WERI-Rb-1 (cell line): ENCODE measurements at regions not wholly inside any gene's neighbourhood (a gene's known extent, or its start where the extent isn't known, plus 50 kb on each side); places are given as distances from the start of the nearest gene placed in this dataset.

Experiments
- DNase-seq: peaks from one replicate; pipeline ENCODE4 v3.0.0-alpha.2; 2020
- H3K27ac ChIP-seq: fragments of 250-450 bp; sonication (Bioruptor Pico); 2 replicates; pipeline ENCODE4 v1.5.1; 2020; ENCODE audit warnings: mild to moderate bottlenecking, moderate library complexity
- H3K27me3 ChIP-seq: fragments of 250-450 bp; sonication (Bioruptor Pico); 2 replicates; pipeline ENCODE4 v1.5.1; 2021; ENCODE audit warnings: mild to moderate bottlenecking, low read depth, moderate library complexity; ENCODE audit not compliant: insufficient read depth, severe bottlenecking
- H3K36me3 ChIP-seq: fragments of 250-450 bp; sonication (Bioruptor Pico); 2 replicates; pipeline ENCODE4 v1.5.1; 2020; ENCODE audit warnings: mild to moderate bottlenecking, moderate library complexity
- H3K4me3 ChIP-seq: 2 replicates; pipeline ENCODE4 v1.5.1; 2011; ENCODE audit warnings: low read depth, mild to moderate bottlenecking, control low read depth, low read length
- H3K9me3 ChIP-seq: fragments of 250-450 bp; sonication (Bioruptor Pico); 2 replicates; pipeline ENCODE4 v1.5.1; 2021; ENCODE audit warnings: mild to moderate bottlenecking, moderate library complexity; ENCODE audit not compliant: severe bottlenecking
- CTCF ChIP-seq: IDR thresholded peaks from 2 replicates; pipeline ENCODE4 v1.5.1; 2011; ENCODE audit warnings: low read depth, mild to moderate bottlenecking, control low read depth, inconsistent platforms, low read length

DNA sequence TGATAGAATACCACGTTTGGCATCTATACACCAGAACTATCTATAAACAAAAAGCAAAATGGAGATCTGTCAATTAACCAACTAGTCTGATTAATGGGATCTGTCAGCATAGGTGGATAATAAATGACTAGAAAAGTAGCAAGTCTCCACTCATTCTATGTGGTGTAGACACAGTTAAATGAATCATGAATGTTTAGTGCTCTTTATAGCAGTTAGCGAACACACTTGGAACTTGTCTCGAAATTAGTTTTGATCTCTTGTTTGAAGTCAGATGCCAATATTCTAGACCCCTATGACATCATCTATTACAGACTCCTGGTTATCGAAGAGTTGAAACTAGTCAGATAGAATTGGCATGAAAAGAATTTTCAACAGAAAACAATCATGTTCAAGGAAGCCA lies 259.7 kb downstream of the AHR start:
- no peaks in the 10 kb centered on the region for H3K9me3 ChIP-seq
- H3K36me3 ChIP-seq, result no peaks in the 10 kb centered on the region
- no peak for DNase-seq
- no peak overlapping the region for H3K4me3 ChIP-seq
- TF ChIP-seq CTCF, result no peak
- H3K27me3 ChIP-seq, result no peaks in the 10 kb centered on the region
- no peak overlapping the region for H3K27ac ChIP-seq

DNA sequence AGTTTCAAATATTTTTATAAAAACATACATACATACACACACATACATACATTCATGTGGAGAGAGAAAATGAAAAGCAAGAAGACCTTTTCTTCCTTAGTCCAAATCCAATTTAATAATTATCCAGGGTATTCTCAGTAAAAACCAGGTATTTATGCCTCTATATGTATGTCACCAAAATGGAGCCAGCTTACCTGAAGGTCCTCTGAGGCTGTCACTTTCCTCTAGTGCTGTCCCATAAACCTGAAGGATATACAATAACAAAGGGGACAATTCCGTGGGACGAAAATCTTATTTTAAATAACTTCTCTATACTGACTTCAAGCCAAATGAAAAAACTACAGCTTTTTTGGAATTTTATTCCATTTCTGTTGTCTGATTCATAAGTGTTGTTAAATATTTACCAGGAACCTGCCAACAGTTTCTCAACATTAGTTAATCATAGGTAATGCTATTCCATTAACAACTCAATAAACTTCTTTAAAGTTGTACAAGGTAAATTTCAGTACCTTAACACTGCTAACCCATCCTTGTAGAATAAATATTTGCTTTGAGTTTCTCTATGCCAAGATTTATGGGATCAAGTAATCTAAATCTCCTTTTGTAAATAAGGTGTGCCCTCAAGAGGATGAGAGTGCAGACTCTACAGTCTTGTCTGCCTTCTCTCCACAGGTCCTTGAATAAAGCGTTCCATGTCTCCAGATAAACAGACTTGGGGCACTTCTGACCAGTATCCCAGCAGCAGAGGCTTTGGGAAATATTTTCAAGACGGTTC lies 260.3 kb downstream of the AHR start:
- no peak overlapping the region for H3K4me3 ChIP-seq
- H3K27ac ChIP-seq, result no peak overlapping the region

GRCh38 chr7:17559388-17559787 lies 260.9 kb downstream of the AHR start:
- no peak for TF ChIP-seq CTCF
- DNase-seq, result no peak
- no peaks in the 10 kb centered on the region for H3K9me3 ChIP-seq
- no peak overlapping the region for H3K4me3 ChIP-seq
- no peaks in the 10 kb centered on the region for H3K36me3 ChIP-seq
- H3K27me3 ChIP-seq, result no peaks in the 10 kb centered on the region
- no peak overlapping the region for H3K27ac ChIP-seq

More for the DNA sequence above, 260.3 kb downstream of the AHR start:
- DNase-seq, result no peak
- no peak for TF ChIP-seq CTCF
- Histone ChIP-seq H3K27me3 (no peaks in the 10 kb centered on the region), H3K9me3 (no peaks in the 10 kb centered on the region), H3K36me3 (no peaks in the 10 kb centered on the region)

DNA sequence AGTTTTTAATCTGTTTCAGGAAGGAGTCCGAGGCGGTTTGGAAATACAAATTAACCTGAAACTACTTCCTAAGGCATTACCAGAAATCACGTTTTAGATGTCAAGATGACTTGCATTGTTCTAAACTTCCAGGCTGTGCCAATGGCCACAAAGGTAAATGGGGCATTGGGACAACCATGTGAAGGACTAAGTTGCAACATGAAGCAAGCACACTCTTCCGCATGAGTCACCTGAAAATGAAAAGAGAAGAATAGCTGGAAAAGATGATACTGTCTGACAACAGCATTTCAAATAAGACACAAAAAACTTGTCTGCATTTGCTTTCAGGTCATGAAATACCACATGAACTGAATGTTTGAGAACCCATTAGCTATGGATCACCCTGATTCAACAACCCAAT lies 262.1 kb downstream of the AHR start:
- no peaks in the 10 kb centered on the region for H3K36me3 ChIP-seq
- no peak for DNase-seq
- no peaks in the 10 kb centered on the region for H3K9me3 ChIP-seq
- no peak overlapping the region for H3K4me3 ChIP-seq
- H3K27ac ChIP-seq, result no peak overlapping the region
- H3K27me3 ChIP-seq, result no peaks in the 10 kb centered on the region
- TF ChIP-seq CTCF, result no peak

DNA sequence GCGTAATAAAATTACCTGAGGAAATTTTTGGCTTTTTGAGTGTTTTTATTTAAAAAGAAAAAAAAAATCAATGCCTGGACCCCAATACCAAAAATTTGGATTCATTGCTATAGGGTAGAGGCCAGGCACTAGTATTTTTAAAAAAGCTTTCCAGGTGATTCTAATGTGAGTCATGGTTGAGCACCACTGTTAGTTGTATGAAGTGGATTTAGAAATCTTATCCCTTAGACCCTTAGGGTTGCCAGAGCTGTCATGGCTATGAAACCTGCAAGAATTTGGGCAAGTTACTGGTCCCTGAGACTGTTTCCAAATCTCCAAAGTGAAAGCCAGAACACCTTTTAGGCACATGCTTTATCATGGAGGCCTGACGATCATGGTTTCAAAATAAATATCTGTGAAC lies 262.5 kb downstream of the AHR start:
- H3K27me3 ChIP-seq, result no peaks in the 10 kb centered on the region
- no peak overlapping the region for H3K4me3 ChIP-seq
- no peak overlapping the region for H3K27ac ChIP-seq
- no peak for DNase-seq
- no peaks in the 10 kb centered on the region for H3K36me3 ChIP-seq
- TF ChIP-seq CTCF, result no peak
- no peaks in the 10 kb centered on the region for H3K9me3 ChIP-seq

GRCh38 chr7:17564678-17565212 lies 266.3 kb downstream of the AHR start:
- Histone ChIP-seq H3K27me3 (no peaks in the 10 kb centered on the region), H3K9me3 (no peaks in the 10 kb centered on the region), H3K4me3 (no peak overlapping the region), H3K27ac (no peak overlapping the region), H3K36me3 (no peaks in the 10 kb centered on the region)
- no peak for TF ChIP-seq CTCF
- no peak for DNase-seq
